22Rv1 (cell line): ENCODE measurements at regions not wholly inside any gene's neighbourhood (a gene's known extent, or its start where the extent isn't known, plus 50 kb on each side); places are given as distances from the start of the nearest gene placed in this dataset.
"Not testable (repeated sequence)": the region's sequence is repeated elsewhere in the genome, so short reads cannot be mapped to it uniquely, and the experiment has no call there.

Experiments
- H3K27ac ChIP-seq: fragments of 450-650 bp; 2 replicates; pipeline ENCODE4 v1.5.1; 2017
- ZFX ChIP-seq: fragments of 450-650 bp; IDR thresholded peaks from 2 replicates; pipeline ENCODE4 v1.6.1; 2017; ENCODE audit warnings: antibody characterized with exemption, borderline replicate concordance
- TF ChIP-seq, protein P1 (sequence below): fragments of 450-650 bp; IDR thresholded peaks from 2 replicates; pipeline ENCODE4 v1.5.1; 2017; ENCODE audit warnings: mild to moderate bottlenecking

DNA sequence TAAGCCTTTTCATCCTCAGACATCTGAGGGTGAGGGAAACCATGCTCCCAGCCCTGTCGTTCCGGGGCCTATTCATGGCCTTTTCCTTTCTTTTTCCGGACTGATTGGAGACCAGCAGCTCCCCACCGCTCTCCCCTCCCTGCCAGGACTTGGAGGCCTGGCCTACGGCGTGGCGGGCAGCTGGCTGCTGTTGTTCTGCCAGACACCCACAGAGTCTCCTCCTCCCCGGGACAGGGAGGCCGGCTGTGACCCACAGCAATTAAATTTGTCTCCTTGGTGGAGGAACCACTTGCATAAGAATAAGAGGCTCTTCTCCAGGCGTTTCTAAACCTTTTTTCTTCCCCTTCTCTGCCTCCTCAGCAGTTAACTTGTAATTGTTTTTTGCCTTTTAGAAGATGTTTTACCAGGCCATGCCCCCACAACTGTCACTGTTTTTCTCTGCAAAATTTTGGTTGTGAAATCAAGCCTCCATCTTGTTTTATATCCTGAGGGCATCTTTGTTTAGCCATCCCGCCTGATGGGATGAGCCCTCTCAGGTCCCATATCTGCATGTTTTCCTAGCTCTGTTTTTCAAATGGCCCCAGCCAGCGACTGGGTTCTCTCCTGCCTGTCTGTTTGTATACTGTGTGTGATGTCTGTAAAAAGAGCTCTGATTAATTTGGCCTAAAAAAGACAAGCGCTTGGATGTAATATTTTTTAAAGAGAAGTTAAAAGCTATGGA lies 1060.0 kb upstream of the DDX18 start:
- no peak overlapping the region for H3K27ac ChIP-seq
- TF ChIP-seq, protein P1, sequence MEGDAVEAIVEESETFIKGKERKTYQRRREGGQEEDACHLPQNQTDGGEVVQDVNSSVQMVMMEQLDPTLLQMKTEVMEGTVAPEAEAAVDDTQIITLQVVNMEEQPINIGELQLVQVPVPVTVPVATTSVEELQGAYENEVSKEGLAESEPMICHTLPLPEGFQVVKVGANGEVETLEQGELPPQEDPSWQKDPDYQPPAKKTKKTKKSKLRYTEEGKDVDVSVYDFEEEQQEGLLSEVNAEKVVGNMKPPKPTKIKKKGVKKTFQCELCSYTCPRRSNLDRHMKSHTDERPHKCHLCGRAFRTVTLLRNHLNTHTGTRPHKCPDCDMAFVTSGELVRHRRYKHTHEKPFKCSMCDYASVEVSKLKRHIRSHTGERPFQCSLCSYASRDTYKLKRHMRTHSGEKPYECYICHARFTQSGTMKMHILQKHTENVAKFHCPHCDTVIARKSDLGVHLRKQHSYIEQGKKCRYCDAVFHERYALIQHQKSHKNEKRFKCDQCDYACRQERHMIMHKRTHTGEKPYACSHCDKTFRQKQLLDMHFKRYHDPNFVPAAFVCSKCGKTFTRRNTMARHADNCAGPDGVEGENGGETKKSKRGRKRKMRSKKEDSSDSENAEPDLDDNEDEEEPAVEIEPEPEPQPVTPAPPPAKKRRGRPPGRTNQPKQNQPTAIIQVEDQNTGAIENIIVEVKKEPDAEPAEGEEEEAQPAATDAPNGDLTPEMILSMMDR, result no peak
- no peak for TF ChIP-seq ZFX

DNA sequence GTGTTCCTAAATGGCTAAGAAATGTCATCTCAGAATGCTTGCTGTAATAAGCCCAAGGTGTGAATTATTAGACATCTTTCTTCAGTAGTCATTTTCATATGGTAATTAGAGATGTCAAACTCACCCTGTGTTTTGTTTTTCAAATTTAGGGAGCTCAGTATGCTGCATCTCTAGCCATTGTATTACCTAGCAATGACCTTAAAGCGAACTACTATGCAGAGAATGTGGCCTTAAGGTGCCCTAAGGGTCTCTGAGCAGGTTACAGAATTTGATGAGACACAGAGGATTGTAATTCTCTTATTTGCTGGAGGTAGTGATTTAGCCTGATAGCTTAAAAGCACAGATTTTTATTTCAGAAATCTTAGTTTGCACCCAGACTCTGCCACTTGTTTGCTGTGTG lies 1052.6 kb upstream of the DDX18 start:
- H3K27ac ChIP-seq, result no peak overlapping the region
- TF ChIP-seq ZFX, result no peak
- TF ChIP-seq, protein P1, result no peak

- no peak overlapping the region for H3K27ac ChIP-seq
- TF ChIP-seq, protein P1, result no peak
- no peak for TF ChIP-seq ZFX
These were observed 1045.0 kb upstream of the DDX18 start for GRCh38 chr2:116769514-116769913.

DNA sequence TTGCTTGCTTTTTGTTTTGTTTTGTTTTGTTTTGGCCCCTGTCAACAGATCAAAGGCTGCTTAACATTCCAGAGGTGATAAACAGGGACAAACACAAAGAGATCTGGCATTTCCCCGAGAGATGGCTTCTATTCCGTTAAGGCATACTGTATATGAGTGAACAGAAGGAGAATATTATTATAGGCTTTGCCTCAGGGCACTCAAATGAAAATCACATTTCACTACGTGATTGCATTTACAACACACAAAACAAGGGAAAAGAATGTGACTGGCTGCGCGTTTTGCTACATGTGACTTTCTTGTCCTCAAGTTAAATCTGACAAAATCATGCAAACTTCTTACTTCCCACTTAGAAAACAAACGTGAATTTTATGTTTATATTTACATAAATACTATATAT lies 1037.9 kb upstream of the DDX18 start:
- TF ChIP-seq, protein P1, result no peak
- no peak for TF ChIP-seq ZFX
- H3K27ac ChIP-seq, result no peak overlapping the region

- no peak for TF ChIP-seq ZFX
- TF ChIP-seq, protein P1, result no peak
- no peak overlapping the region for H3K27ac ChIP-seq
These were observed 1026.6 kb upstream of the DDX18 start for GRCh38 chr2:116787848-116788247.

DNA sequence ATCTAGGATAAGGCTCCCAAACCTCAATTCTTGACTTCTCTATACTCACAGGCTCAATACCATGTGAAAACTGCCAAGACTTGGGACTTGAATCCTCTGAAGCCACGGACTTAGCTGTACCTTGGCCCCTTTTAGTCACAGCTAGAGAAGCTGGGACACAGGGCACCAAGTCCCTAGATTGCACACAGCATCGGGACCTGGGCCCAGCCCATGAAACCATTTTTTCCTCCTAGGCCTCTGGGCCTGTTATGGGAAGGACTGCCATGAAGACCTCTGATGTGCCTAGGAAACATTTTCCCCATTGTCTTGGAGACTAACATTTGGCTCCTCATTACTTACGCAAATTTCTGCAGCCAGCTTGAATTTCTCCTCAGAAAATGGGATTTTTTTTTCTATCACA lies 1011.8 kb upstream of the DDX18 start:
- no peak overlapping the region for H3K27ac ChIP-seq
- no peak for TF ChIP-seq ZFX

- no peak overlapping the region for H3K27ac ChIP-seq
- TF ChIP-seq, protein P1, result no peak
- no peak for TF ChIP-seq ZFX
These were observed 1009.6 kb upstream of the DDX18 start for GRCh38 chr2:116804901-116805300.

DNA sequence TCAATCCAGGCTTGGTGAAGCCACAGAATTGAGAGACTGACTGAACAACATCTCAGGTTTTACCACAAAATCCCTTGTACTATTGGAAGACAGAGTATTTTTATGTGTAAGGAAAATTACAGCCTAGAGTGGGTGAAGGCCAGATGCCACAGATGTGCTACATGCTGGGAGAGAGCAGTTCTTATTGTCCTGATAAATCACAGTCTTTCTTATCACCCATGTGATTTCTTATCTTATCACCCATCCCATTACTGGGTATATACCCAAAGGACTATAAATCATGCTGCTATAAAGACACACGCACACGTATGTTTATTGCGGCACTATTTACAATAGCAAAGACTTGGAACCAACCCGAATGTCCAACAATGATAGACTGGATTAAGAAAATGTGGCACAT lies 1008.0 kb upstream of the DDX18 start:
- H3K27ac ChIP-seq, result not testable (repeated sequence)
